Transverse colon (tissue), 4 donors: ENCODE measurements at regions not wholly inside any gene's neighbourhood (a gene's known extent, or its start where the extent isn't known, plus 50 kb on each side); places are given as distances from the start of the nearest gene placed in this dataset.

Experiments used
- CTCF ChIP-seq, 5 experiments: fragments of 200-600 bp in 3 of 5; fragments of 450-650 bp in 2 of 5; sonication (generic) in 3 of 5; IDR thresholded peaks; 1 replicate in 2 of 5; 2 replicates in 3 of 5; pipeline ENCODE4 v1.5.1; 2016 to 2017; ENCODE audit warnings: antibody characterized with exemption in 5 of 5, inconsistent platforms in 3 of 5, mild to moderate bottlenecking in 2 of 5, moderate library complexity in 1 of 5
- POLR2A ChIP-seq: fragments of 450-650 bp; IDR thresholded peaks from one replicate; pipeline ENCODE4 v1.6.1; 2016; ENCODE audit warnings: antibody characterized with exemption, mild to moderate bottlenecking, moderate library complexity
- POLR2AphosphoS5 ChIP-seq, 3 donors: sonication (generic); formaldehyde crosslinking; IDR thresholded peaks; one replicate each; pipeline ENCODE4 v1.6.1; 2016; ENCODE audit warnings: antibody characterized with exemption in 3 of 3

GRCh38 chr3:13207975-13208705, 134.9 kb upstream of the IQSEC1 start:
- no peak for TF ChIP-seq CTCF (IDR thresholded peaks at IDR 0.05)
- no peak for TF ChIP-seq POLR2AphosphoS5 (IDR thresholded peaks at IDR 0.05)
- no peak for TF ChIP-seq POLR2A
